SU-DHL-6 (cell line): ENCODE measurements at regions not wholly inside any gene's neighbourhood (a gene's known extent, or its start where the extent isn't known, plus 50 kb on each side); places are given as distances from the start of the nearest gene placed in this dataset.

Source experiments
- CTCF ChIP-seq: fragments of 200-600 bp; sonication (generic); IDR thresholded peaks from one replicate; pipeline ENCODE4 v1.5.1; 2017; ENCODE audit warnings: antibody characterized with exemption, mild to moderate bottlenecking, low read length, moderate library complexity; ENCODE audit not compliant: insufficient read depth, poor library complexity, severe bottlenecking
- EZH2phosphoT487 ChIP-seq: fragments of 200-600 bp; sonication (generic), shearing (Covaris generic); conservative IDR thresholded peaks from 2 replicates; pipeline ENCODE4 v1.6.1; 2018; ENCODE audit warnings: mild to moderate bottlenecking, antibody characterized with exemption, low read length, moderate library complexity, mixed read lengths

- TF ChIP-seq CTCF (no peak), EZH2phosphoT487 (no peak)
These were observed 114.8 kb downstream of the METRNL start for GRCh38 chr17:83194186-83194561.
